T follicular helper cell (primary cell): ENCODE measurements at regions not wholly inside any gene's neighbourhood (a gene's known extent, or its start where the extent isn't known, plus 50 kb on each side); places are given as distances from the start of the nearest gene placed in this dataset.

ENCODE experiments used
- DNase-seq: peaks from one replicate; pipeline ENCODE4 v3.0.0-alpha.2; 2020; ENCODE audit warnings: low read depth

GRCh38 chr1:30051777-30052176, 671.6 kb downstream of the MATN1 start:
- no peak for DNase-seq

DNA sequence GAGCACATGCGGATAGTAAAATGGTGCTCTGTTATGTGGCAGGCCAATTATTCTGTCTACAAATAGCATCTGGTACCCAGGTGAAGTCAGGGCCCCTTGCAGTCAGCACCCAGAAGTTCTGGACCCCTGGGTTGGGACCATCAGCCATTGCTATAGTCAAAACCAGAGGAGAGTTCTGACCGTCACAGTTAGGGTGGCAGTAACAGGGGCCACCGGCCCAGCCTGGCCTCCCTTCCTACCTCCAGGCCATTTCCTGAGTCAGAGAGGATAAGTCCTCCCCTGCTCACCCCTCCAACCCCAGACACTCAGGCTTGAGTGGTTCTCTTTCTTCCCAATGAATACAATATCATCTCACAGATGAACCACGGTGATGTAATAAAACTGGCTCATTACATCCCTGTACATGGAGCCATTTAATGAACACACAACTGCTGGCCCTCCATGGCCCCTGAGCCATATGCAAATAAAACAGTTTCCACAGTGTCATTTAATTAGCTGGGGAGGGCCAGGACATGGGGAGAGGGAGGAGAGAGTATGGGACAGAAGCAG, 673.6 kb downstream of the MATN1 start:
- DNase-seq: no peak

GRCh38 chr1:30048905-30049304, 674.5 kb downstream of the MATN1 start:
- no peak for DNase-seq

GRCh38 chr1:30047576-30047975, 675.8 kb downstream of the MATN1 start:
- no peak for DNase-seq

DNA sequence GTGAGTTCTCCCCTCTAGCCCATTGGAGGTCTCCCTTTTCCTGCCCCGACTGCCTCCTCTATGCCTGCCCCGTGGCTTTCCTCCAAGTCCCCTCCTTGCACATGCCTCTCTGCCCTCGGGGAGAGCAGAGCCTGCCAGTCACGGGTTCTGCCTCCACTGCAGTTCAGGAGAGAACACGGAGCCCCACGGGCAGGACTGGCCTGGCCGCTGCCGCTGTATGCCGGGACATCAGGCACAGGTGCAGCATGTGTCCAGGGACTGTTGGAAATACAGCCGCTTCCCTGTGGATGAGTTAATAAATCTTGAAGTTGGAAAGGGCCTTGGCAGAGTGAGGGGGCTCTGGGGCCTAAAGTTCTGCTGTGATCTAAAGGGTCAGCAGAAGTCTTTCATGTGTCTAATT, 676.6 kb downstream of the MATN1 start:
- no peak for DNase-seq

DNA sequence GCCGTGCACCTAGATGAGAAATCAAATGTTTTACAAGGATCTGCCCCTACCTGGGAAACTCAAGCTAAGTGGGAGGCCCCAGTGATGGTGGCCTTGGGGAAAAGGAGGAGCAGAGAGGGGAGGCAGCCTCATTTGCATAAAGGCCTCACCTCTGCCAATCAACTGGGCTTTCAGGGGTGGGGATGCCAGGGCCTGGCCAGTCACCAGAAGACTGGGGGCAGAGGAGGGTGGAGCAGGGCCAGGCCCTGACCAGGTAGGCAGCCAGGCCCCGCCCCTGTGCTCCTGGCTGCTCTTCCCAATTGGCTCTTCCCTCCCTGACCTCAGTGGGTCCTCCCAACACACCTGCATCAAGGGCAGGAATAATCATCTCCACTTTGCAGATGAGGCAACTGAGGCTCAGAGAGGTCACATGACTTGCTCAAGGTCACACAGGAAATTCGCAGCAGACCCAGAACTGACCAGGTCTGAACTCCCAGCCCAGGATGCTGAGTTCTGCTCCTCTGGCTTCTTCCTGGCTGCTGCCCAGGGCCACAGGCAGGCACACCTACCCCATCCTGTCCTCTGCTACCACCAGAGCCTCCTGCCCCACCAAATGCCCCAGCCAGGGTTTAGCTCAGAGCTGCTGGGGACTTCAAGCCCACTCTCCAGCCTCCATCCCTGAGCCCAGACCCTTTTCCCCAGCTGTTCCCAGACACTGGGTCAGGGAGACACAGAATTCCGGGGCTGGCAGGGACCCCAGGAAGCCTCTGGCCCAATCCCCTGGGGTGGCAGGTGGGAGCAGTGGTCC, 677.9 kb downstream of the MATN1 start:
- no peak for DNase-seq

GRCh38 chr1:30044656-30045144, 678.7 kb downstream of the MATN1 start:
- DNase-seq: no peak

GRCh38 chr1:30043731-30044408, 679.5 kb downstream of the MATN1 start:
- DNase-seq: no peak

- no peak for DNase-seq
These were observed 680.1 kb downstream of the MATN1 start for GRCh38 chr1:30043256-30043655.

DNA sequence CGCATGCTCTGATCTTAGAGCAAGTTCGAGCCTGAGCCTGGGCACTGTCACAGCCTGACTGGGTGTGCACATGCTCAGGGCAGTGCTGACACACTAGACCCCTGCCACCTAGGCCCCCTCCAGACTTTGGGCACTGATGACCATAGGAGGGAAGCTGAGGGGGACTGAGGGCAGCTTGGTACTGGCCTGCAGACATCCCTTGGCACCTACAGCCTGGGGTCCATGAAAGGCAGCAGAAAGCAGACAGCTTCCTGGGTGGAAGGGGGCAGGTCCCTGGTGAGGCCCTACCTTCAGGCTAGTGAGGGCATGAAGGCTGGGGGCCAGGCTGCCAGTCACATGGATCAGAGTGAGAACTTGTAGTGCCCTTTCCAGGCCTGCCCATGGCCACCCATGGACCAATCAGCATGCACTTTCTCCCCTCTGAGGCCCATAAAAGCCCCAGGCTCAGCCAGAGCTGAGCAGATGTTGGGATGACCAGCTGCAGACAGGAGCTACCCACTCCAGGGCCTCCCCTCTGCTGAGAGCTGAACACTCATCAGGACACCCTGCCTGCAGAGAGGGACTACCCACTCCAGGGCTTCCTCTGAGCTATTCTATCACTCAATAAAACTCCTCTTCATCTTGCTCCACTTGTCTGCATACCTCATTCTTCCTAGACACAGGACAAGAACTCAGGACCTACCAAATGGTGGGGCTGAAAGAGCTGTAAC, 680.8 kb downstream of the MATN1 start:
- no peak for DNase-seq

DNA sequence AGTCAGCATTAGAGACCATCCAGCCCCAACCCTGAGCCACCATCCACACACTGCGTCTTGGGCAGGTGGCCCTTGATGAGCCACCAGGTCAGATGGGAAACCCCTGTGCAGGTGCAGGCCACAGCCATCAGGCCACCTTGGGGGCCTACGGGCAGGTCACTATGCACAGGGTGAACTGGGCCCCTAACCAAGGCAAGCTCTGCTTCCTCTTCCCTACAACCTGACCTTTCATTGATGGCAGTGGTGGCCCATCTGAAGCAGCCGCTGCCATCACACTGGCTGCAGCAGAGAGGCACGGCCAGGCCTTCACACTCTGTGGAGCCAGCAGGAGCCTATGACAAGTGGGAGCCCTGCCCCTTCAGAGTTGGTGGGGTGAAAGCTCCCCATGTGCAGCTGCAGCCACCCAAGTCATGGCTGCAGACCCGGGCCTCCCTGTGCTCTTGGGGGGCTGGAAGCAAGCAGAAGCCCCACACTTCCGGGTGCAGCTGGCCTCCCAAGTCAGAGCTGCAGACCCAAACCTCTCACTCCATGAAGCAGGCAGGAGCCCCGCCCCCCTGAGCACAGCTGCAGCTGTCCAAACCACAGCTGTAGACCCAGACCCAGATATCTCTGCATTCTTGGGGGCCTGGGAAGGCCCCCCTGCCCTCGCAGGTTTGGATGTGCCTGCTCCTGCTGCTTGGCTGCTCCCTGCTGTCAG, 681.5 kb downstream of the MATN1 start:
- no peak for DNase-seq

DNA sequence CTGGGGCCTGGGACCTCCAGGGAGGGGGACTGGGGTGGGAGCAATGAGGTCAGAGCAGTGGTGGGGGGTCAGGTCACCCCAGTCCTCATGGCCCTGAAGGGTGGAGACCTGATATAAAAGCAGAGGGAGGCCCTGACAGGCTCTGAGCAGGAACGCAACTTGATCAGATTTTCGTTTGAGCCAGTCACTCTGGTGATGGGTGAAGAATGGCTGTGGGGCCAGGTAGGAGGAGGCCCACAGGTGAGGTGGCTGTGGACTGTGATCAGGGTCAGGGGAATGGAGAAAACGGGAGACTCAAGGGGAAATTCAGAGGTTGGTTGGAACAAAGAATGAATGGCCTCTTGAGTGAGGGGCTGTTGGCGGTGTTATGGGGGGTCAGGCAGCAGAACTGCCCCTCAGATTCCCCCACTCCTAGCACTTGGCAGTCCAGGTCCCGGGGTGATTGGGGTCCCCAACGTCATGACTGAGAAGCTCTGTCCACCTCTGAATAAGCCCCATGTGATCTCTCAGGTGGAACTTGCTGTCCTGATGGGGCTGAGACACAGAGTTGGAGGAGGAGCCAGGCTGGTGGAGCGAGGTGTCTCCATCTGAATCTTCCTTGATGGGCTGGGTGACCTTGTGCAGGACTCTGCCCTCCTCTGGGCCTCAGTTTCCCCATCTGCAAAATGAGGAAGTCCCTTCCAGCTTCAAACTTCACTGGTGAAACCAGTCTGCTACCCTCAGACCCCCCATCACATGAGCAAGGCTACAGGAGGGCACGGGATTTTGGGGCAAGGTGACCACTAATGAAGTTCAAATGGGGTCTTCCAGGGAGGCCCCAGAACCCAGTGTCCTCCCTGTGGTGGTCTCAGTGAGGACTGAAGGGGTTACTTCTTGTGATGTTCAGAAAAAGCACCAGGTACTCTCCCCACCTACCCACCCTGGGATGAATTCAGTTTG, 683.0 kb downstream of the MATN1 start:
- no peak for DNase-seq

GRCh38 chr1:30039354-30040080, 683.9 kb downstream of the MATN1 start:
- DNase-seq: no peak

- DNase-seq: no peak
These were observed 685.0 kb downstream of the MATN1 start for GRCh38 chr1:30038134-30039025.

DNA sequence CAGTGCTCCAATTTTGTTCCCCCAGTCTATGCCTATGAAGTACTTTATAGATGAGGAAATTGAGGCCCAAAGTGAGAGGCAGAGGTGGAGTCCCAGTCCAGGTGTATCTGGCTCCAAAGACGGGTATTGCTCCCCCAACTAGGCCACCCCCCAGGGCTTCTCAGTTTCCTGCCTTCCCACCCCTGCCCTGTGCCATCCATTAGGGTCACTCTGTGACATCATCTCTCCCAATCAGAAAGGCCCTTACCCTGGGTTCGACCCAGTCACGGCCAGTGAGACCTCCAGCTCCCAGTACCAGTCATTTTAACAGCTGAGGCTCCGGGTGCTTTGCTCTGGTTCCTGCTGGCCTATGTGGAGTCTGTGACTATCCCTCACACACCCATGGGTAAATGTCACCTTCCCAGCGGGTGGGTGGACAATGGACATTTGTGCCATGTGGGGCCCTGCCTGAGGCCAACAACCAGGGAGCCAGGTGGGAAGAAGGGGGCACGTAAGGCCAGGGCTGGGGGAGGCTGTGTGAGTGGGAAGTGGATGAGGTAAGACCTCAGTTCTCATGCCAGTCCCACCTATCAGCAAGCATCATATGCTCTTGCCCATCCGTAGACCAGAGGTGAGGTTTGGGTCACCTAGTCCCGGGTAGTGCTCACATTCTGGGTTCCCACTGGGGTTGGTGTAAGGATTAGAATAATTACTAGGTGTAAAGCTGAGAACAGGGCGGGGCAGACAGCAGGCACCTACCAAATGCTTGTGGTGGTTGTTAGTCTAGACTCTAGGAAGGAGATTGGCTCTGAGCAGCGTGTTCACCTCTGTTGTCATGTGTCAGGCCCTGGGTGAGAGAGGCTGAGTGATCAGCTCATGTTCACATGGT, 685.9 kb downstream of the MATN1 start:
- DNase-seq: no peak

- DNase-seq: no peak
These were observed 686.7 kb downstream of the MATN1 start for GRCh38 chr1:30036666-30037065.

GRCh38 chr1:30036229-30036547, 687.2 kb downstream of the MATN1 start:
- no peak for DNase-seq
